Karpas-422 (cell line): ENCODE measurements at regions not wholly inside any gene's neighbourhood (a gene's known extent, or its start where the extent isn't known, plus 50 kb on each side); places are given as distances from the start of the nearest gene placed in this dataset.

Source experiments
- DNase-seq: peaks from one replicate; pipeline ENCODE4 v3.0.0-alpha.2; 2015
- H2AFZ ChIP-seq: fragments of 200-600 bp; sonication (generic); 2 replicates; pipeline ENCODE4 v1.6.1; 2014; ENCODE audit warnings: antibody characterized with exemption, low read length, mixed read lengths
- H3K27ac ChIP-seq: fragments of 200-600 bp; sonication (generic); 2 replicates; pipeline ENCODE4 v1.5.1; 2014; ENCODE audit warnings: mild to moderate bottlenecking, low read length, moderate library complexity
- H3K27me3 ChIP-seq: fragments of 200-600 bp; sonication (generic); 2 replicates; pipeline ENCODE4 v1.6.1; 2014; ENCODE audit warnings: low read length, mixed read lengths
- H3K36me3 ChIP-seq: fragments of 200-600 bp; sonication (generic); 2 replicates; pipeline ENCODE4 v1.6.1; 2014; ENCODE audit warnings: low read length, mixed read lengths; ENCODE audit not compliant: insufficient read depth
- H3K4me1 ChIP-seq: fragments of 200-600 bp; sonication (generic); 2 replicates; pipeline ENCODE4 v1.6.1; 2014; ENCODE audit warnings: mild to moderate bottlenecking, low read length, mixed read lengths
- H3K4me2 ChIP-seq: fragments of 200-600 bp; sonication (generic); 2 replicates; pipeline ENCODE4 v1.6.1; 2014; ENCODE audit warnings: low read length, low read depth, mild to moderate bottlenecking; ENCODE audit not compliant: poor library complexity, severe bottlenecking
- H3K4me3 ChIP-seq: fragments of 200-600 bp; sonication (generic); 2 replicates; pipeline ENCODE4 v1.5.1; 2014; ENCODE audit warnings: mild to moderate bottlenecking, antibody characterized with exemption, low read length, mixed read lengths
- H3K79me2 ChIP-seq: fragments of 200-600 bp; sonication (generic); 2 replicates; pipeline ENCODE4 v1.6.1; 2014; ENCODE audit warnings: mild to moderate bottlenecking, low read length, mixed read lengths
- H3K9ac ChIP-seq: fragments of 200-600 bp; sonication (generic); 2 replicates; pipeline ENCODE4 v1.6.0; 2014; ENCODE audit warnings: low read length
- H3K9me2 ChIP-seq: fragments of 200-600 bp; sonication (generic), shearing (Covaris generic); replicated peaks from 2 replicates; pipeline ENCODE4 v1.6.0; 2014; ENCODE audit warnings: mild to moderate bottlenecking, low read length, moderate library complexity; ENCODE audit not compliant: insufficient read depth
- H3K9me3 ChIP-seq: fragments of 300-700, 200-600 bp; sonication (generic); 2 replicates; pipeline ENCODE4 v1.6.1; 2014; ENCODE audit warnings: low read length, mixed read lengths
- H4K20me1 ChIP-seq: fragments of 200-600 bp; sonication (generic); 2 replicates; pipeline ENCODE4 v1.6.1; 2014; ENCODE audit warnings: mild to moderate bottlenecking, antibody characterized with exemption, low read length, low read depth; ENCODE audit not compliant: insufficient read depth

DNA sequence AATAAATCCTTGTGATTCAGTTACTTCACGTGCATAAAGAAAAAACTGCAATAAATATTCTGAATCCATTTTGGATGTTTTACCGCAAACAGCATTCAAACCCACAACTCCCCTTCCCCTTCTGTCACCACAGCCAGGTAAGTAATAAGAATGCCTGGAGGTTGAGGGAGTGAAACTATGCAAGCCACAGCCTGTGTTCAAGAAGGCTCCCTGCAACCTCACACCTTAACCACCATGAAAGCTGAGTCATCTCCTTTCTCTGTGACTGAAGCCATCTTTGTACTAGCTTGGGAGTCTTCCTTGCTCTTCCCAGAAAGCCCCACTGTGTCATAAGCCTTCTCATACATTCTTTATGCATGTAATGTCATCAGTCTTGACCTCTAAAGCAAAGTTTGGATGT is 297.0 kb upstream of the PUDP start:
- H2AFZ ChIP-seq, result no peak overlapping the region
- H3K36me3 ChIP-seq, result no peaks in the 10 kb centered on the region
- no peak overlapping the region for H3K4me3 ChIP-seq
- no peak overlapping the region for H3K27ac ChIP-seq
- H3K9me3 ChIP-seq, result no peaks in the 10 kb centered on the region
- no peak for DNase-seq
- no peak overlapping the region for H3K4me2 ChIP-seq
- H4K20me1 ChIP-seq, result no peaks in the 10 kb centered on the region
- no peaks in the 10 kb centered on the region for H3K9me2 ChIP-seq
- H3K27me3 ChIP-seq, result no peaks in the 10 kb centered on the region
- H3K4me1 ChIP-seq, result no peaks in the 10 kb centered on the region
- no peak overlapping the region for H3K9ac ChIP-seq
- no peaks in the 10 kb centered on the region for H3K79me2 ChIP-seq

- H3K27ac ChIP-seq, result no peak overlapping the region
- H3K9me3 ChIP-seq, result no peaks in the 10 kb centered on the region
- no peaks in the 10 kb centered on the region for H4K20me1 ChIP-seq
- H3K4me1 ChIP-seq, result no peaks in the 10 kb centered on the region
- no peaks in the 10 kb centered on the region for H3K9me2 ChIP-seq
- no peak overlapping the region for H3K9ac ChIP-seq
- no peaks in the 10 kb centered on the region for H3K79me2 ChIP-seq
- no peaks in the 10 kb centered on the region; the same call in 1 of the 2 replicates for H3K27me3 ChIP-seq
- no peak for DNase-seq
- no peak overlapping the region for H3K4me3 ChIP-seq
- no peaks in the 10 kb centered on the region for H3K36me3 ChIP-seq
- H2AFZ ChIP-seq, result no peak overlapping the region
- H3K4me2 ChIP-seq, result no peak overlapping the region
These were observed 293.6 kb upstream of the PUDP start for GRCh38 chrX:7441586-7441985.

DNA sequence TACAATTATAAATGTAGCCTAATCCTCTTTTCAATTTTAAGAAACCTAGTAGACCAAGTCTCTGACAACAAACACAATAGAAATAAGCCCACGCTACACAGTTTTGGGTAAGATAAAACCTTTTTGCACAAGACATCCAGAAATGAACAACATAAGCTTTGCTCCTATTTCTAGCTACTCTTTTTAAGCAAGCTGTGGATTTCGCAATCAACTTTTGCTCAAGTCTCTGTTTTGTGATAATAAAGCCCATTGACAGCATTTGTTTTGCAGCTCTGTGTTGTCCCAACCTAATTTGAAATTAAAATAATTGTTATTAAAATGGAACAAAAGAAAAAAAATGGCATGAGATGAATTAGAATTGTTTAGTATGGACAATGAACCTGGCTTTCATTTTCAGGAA is 287.9 kb upstream of the PUDP start:
- H2AFZ ChIP-seq, result no peak overlapping the region
- H3K4me1 ChIP-seq, result no peaks in the 10 kb centered on the region
- no peaks in the 10 kb centered on the region for H3K9me3 ChIP-seq
- H3K9ac ChIP-seq, result no peak overlapping the region
- H3K79me2 ChIP-seq, result no peaks in the 10 kb centered on the region
- H3K4me2 ChIP-seq, result no peak overlapping the region
- no peak for DNase-seq
- H3K4me3 ChIP-seq, result no peak overlapping the region
- H4K20me1 ChIP-seq, result no peaks in the 10 kb centered on the region
- H3K27ac ChIP-seq, result no peak overlapping the region
- no peaks in the 10 kb centered on the region for H3K36me3 ChIP-seq
- no peaks in the 10 kb centered on the region for H3K9me2 ChIP-seq
- H3K27me3 ChIP-seq, result no peaks in the 10 kb centered on the region; the same call in 1 of the 2 replicates

- no peaks in the 10 kb centered on the region for H3K9me2 ChIP-seq
- no peaks in the 10 kb centered on the region for H3K36me3 ChIP-seq
- no peaks in the 10 kb centered on the region for H3K4me1 ChIP-seq
- no peaks in the 10 kb centered on the region for H3K79me2 ChIP-seq
- H2AFZ ChIP-seq, result no peak overlapping the region
- H3K9me3 ChIP-seq, result no peaks in the 10 kb centered on the region
- no peak overlapping the region for H3K4me3 ChIP-seq
- DNase-seq, result no peak
- no peak overlapping the region for H3K27ac ChIP-seq
- no peak overlapping the region for H3K9ac ChIP-seq
- no peaks in the 10 kb centered on the region for H4K20me1 ChIP-seq
- H3K27me3 ChIP-seq, result no peaks in the 10 kb centered on the region
- H3K4me2 ChIP-seq, result no peak overlapping the region
These were observed 284.9 kb upstream of the PUDP start for GRCh38 chrX:7432901-7433300.

- H3K4me1 ChIP-seq, result no peaks in the 10 kb centered on the region
- H3K9me3 ChIP-seq, result no peaks in the 10 kb centered on the region
- H4K20me1 ChIP-seq, result no peaks in the 10 kb centered on the region
- no peak overlapping the region for H2AFZ ChIP-seq
- H3K79me2 ChIP-seq, result no peaks in the 10 kb centered on the region
- H3K4me2 ChIP-seq, result no peak overlapping the region
- no peak overlapping the region for H3K4me3 ChIP-seq
- H3K27ac ChIP-seq, result no peak overlapping the region
- no peak for DNase-seq
- H3K9me2 ChIP-seq, result no peaks in the 10 kb centered on the region
- H3K27me3 ChIP-seq, result no peaks in the 10 kb centered on the region
- no peak overlapping the region for H3K9ac ChIP-seq
- H3K36me3 ChIP-seq, result no peaks in the 10 kb centered on the region
These were observed 272.8 kb upstream of the PUDP start for GRCh38 chrX:7420717-7421116.

- no peak overlapping the region for H3K4me3 ChIP-seq
- DNase-seq, result no peak
- H3K79me2 ChIP-seq, result no peaks in the 10 kb centered on the region
- no peak overlapping the region for H2AFZ ChIP-seq
- no peaks in the 10 kb centered on the region for H4K20me1 ChIP-seq
- no peaks in the 10 kb centered on the region for H3K9me2 ChIP-seq
- H3K4me1 ChIP-seq, result no peaks in the 10 kb centered on the region
- H3K4me2 ChIP-seq, result no peak overlapping the region
- no peak overlapping the region for H3K27ac ChIP-seq
- no peak overlapping the region for H3K9ac ChIP-seq
- no peaks in the 10 kb centered on the region for H3K27me3 ChIP-seq
- no peaks in the 10 kb centered on the region for H3K36me3 ChIP-seq
- no peaks in the 10 kb centered on the region for H3K9me3 ChIP-seq
These were observed 266.8 kb upstream of the PUDP start for GRCh38 chrX:7414753-7415152.

DNA sequence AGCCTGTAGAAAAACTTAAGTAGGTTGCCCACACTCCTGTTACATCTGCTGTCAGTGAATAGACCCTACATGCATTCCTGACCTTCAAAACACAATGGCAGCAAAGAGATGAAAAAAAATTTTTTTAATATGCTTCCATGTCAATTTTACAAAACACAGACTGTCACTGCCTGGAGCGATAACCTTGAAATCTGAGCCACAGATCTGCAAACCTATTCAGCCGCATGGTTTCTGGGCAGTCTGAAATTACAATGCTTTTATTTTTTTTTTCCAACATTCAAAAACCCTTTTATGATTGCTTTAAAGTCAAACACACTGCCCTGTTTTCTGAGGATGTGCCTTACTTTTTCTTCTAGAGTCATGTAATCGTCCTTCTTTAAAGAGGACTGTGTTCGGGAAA is 264.9 kb upstream of the PUDP start:
- H3K4me3 ChIP-seq, result no peak overlapping the region

GRCh38 chrX:7409866-7410265 is 261.9 kb upstream of the PUDP start:
- no peak for DNase-seq
- Histone ChIP-seq H3K4me2 (no peak overlapping the region), H3K9me2 (no peaks in the 10 kb centered on the region), H2AFZ (no peak overlapping the region), H3K27ac (no peak overlapping the region), H3K36me3 (no peaks in the 10 kb centered on the region), H3K27me3 (no peaks in the 10 kb centered on the region), H3K4me3 (no peak overlapping the region), H4K20me1 (no peaks in the 10 kb centered on the region), H3K9ac (no peak overlapping the region), H3K79me2 (no peaks in the 10 kb centered on the region), H3K4me1 (no peaks in the 10 kb centered on the region), H3K9me3 (no peaks in the 10 kb centered on the region)

More for the DNA sequence above, 264.9 kb upstream of the PUDP start:
- Histone ChIP-seq H3K9me3 (no peaks in the 10 kb centered on the region), H3K4me2 (no peak overlapping the region), H3K9me2 (no peaks in the 10 kb centered on the region), H3K9ac (no peak overlapping the region), H3K36me3 (no peaks in the 10 kb centered on the region), H2AFZ (no peak overlapping the region), H3K4me1 (no peaks in the 10 kb centered on the region), H4K20me1 (no peaks in the 10 kb centered on the region), H3K27ac (no peak overlapping the region), H3K27me3 (no peaks in the 10 kb centered on the region), H3K79me2 (no peaks in the 10 kb centered on the region)
- no peak for DNase-seq

- no peak overlapping the region for H3K4me2 ChIP-seq
- DNase-seq, result no peak
- H3K27ac ChIP-seq, result no peak overlapping the region
- H3K4me3 ChIP-seq, result no peak overlapping the region
- no peaks in the 10 kb centered on the region for H3K4me1 ChIP-seq
- no peaks in the 10 kb centered on the region for H3K9me3 ChIP-seq
- H3K79me2 ChIP-seq, result no peaks in the 10 kb centered on the region
- no peaks in the 10 kb centered on the region for H3K9me2 ChIP-seq
- no peak overlapping the region for H3K9ac ChIP-seq
- no peaks in the 10 kb centered on the region for H3K27me3 ChIP-seq
- H3K36me3 ChIP-seq, result no peaks in the 10 kb centered on the region
- H4K20me1 ChIP-seq, result no peaks in the 10 kb centered on the region
- no peak overlapping the region for H2AFZ ChIP-seq
These were observed 251.4 kb upstream of the PUDP start for GRCh38 chrX:7399373-7399772.
